Hepatocyte (in vitro differentiated cells): ENCODE measurements at regions not wholly inside any gene's neighbourhood (a gene's known extent, or its start where the extent isn't known, plus 50 kb on each side); places are given as distances from the start of the nearest gene placed in this dataset.

Experiments
- DNase-seq: peaks from one replicate; pipeline ENCODE4 v3.0.0-alpha.2; 2016; ENCODE audit warnings: low spot score
- H2AFZ ChIP-seq: fragments of 200-600 bp; sonication (generic); 2 replicates; pipeline ENCODE4 v1.6.0; 2016; ENCODE audit warnings: antibody characterized with exemption, mild to moderate bottlenecking
- H3K27ac ChIP-seq: fragments of 200-600 bp; sonication (generic); 2 replicates; pipeline ENCODE4 v1.5.1; 2016; ENCODE audit warnings: mild to moderate bottlenecking
- H3K27me3 ChIP-seq: fragments of 200-600 bp; sonication (generic); 2 replicates; pipeline ENCODE4 v1.6.1; 2016
- H3K36me3 ChIP-seq: fragments of 200-600 bp; sonication (generic); replicated peaks from 2 replicates; pipeline ENCODE4 v1.5.1; 2016; ENCODE audit warnings: low read depth; ENCODE audit not compliant: insufficient read depth
- H3K4me1 ChIP-seq: fragments of 200-600 bp; sonication (generic); 2 replicates; pipeline ENCODE4 v1.5.1; 2016; ENCODE audit warnings: mild to moderate bottlenecking, moderate library complexity; ENCODE audit not compliant: insufficient read depth
- H3K4me2 ChIP-seq: fragments of 200-600 bp; sonication (generic); 2 replicates; pipeline ENCODE4 v1.6.0; 2016
- H3K4me3 ChIP-seq: fragments of 200-600 bp; sonication (generic); 2 replicates; pipeline ENCODE4 v1.5.1; 2016; ENCODE audit warnings: mild to moderate bottlenecking
- H3K79me2 ChIP-seq: fragments of 200-600 bp; sonication (generic); 2 replicates; pipeline ENCODE4 v1.6.0; 2017; ENCODE audit warnings: mild to moderate bottlenecking
- H3K9me2 ChIP-seq: fragments of 200-600 bp; sonication (generic); replicated peaks from 2 replicates; pipeline ENCODE4 v1.6.0; 2017; ENCODE audit warnings: mild to moderate bottlenecking; ENCODE audit not compliant: insufficient read depth
- H3K9me3 ChIP-seq: fragments of 200-600 bp; sonication (generic); 2 replicates; pipeline ENCODE4 v1.5.1; 2016; ENCODE audit warnings: low read depth, mild to moderate bottlenecking
- H4K20me1 ChIP-seq: fragments of 200-600 bp; sonication (generic); 2 replicates; pipeline ENCODE4 v1.6.0; 2016; ENCODE audit warnings: mild to moderate bottlenecking; ENCODE audit not compliant: insufficient read depth, poor library complexity, severe bottlenecking
- EZH2 ChIP-seq: fragments of 200-600 bp; sonication (generic); IDR thresholded peaks from 2 replicates; pipeline ENCODE4 v1.6.1; 2016; ENCODE audit warnings: antibody characterized with exemption, mild to moderate bottlenecking, borderline replicate concordance
- EZH2phosphoT487 ChIP-seq: fragments of 200-600 bp; sonication (generic); IDR thresholded peaks from one replicate; pipeline ENCODE4 v1.6.1; 2018; ENCODE audit warnings: antibody characterized with exemption, mild to moderate bottlenecking, low read depth, moderate library complexity; ENCODE audit not compliant: unreplicated experiment, severe bottlenecking
- WGBS: methylation state at CpG from one replicate; pipeline ENCODE4 v1.1.6; 2016; ENCODE audit warnings: low lambda C conversion rate; ENCODE audit errors: missing lambda C conversion rate; 5-methylcytosine and 5-hydroxymethylcytosine counted together
- TF ChIP-seq, protein P1 (sequence below): fragments of 200-600 bp; sonication (generic); IDR thresholded peaks from 2 replicates; pipeline ENCODE4 v1.5.1; 2016; ENCODE audit warnings: antibody characterized with exemption, mild to moderate bottlenecking; ENCODE audit not compliant: poor library complexity

- no peaks in the 10 kb centered on the region for H3K9me3 ChIP-seq
- no peak overlapping the region for H3K4me2 ChIP-seq
- no peak overlapping the region for H3K27ac ChIP-seq
- H3K36me3 ChIP-seq = no peaks in the 10 kb centered on the region
- no peak overlapping the region for H3K4me3 ChIP-seq
- no peak overlapping the region for H2AFZ ChIP-seq
- no peaks in the 10 kb centered on the region for H4K20me1 ChIP-seq
- H3K79me2 ChIP-seq = no peaks in the 10 kb centered on the region
- DNase-seq = no peak
- 91% methylated on average over 2 of the region's 2 CpGs for WGBS
- TF ChIP-seq, protein P1, sequence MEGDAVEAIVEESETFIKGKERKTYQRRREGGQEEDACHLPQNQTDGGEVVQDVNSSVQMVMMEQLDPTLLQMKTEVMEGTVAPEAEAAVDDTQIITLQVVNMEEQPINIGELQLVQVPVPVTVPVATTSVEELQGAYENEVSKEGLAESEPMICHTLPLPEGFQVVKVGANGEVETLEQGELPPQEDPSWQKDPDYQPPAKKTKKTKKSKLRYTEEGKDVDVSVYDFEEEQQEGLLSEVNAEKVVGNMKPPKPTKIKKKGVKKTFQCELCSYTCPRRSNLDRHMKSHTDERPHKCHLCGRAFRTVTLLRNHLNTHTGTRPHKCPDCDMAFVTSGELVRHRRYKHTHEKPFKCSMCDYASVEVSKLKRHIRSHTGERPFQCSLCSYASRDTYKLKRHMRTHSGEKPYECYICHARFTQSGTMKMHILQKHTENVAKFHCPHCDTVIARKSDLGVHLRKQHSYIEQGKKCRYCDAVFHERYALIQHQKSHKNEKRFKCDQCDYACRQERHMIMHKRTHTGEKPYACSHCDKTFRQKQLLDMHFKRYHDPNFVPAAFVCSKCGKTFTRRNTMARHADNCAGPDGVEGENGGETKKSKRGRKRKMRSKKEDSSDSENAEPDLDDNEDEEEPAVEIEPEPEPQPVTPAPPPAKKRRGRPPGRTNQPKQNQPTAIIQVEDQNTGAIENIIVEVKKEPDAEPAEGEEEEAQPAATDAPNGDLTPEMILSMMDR = no peak
- TF ChIP-seq EZH2phosphoT487 (no peak), EZH2 (no peak)
- no peaks in the 10 kb centered on the region for H3K9me2 ChIP-seq
- no peaks in the 10 kb centered on the region for H3K27me3 ChIP-seq
- H3K4me1 ChIP-seq = peaks cover 15% of the 10 kb centered on the region
These were observed 408.2 kb upstream of the TLE4 start for GRCh38 chr9:79163544-79163943.

GRCh38 chr9:79164406-79164805 lies 407.4 kb upstream of the TLE4 start:
- no peak overlapping the region for H3K4me3 ChIP-seq
- H3K36me3 ChIP-seq = no peaks in the 10 kb centered on the region
- H3K27me3 ChIP-seq = no peaks in the 10 kb centered on the region
- DNase-seq = no peak
- no peaks in the 10 kb centered on the region for H3K9me2 ChIP-seq
- WGBS = 80% methylated on average over 4 of the region's 4 CpGs
- no peaks in the 10 kb centered on the region for H3K79me2 ChIP-seq
- H3K4me1 ChIP-seq = peaks cover 15% of the 10 kb centered on the region
- no peaks in the 10 kb centered on the region for H4K20me1 ChIP-seq
- TF ChIP-seq, protein P1 = no peak
- TF ChIP-seq EZH2 (no peak), EZH2phosphoT487 (no peak)
- no peaks in the 10 kb centered on the region for H3K9me3 ChIP-seq
- no peak overlapping the region for H3K4me2 ChIP-seq
- no peak overlapping the region for H3K27ac ChIP-seq
- no peak overlapping the region for H2AFZ ChIP-seq

GRCh38 chr9:79165020-79165780 lies 406.6 kb upstream of the TLE4 start:
- Histone ChIP-seq H3K27ac (no peak overlapping the region), H3K36me3 (no peaks in the 10 kb centered on the region), H4K20me1 (no peaks in the 10 kb centered on the region), H3K4me1 (peaks cover 15% of the 10 kb centered on the region), H3K4me2 (peak overlapping the region; percentile 11), H3K9me3 (no peaks in the 10 kb centered on the region), H2AFZ (no peak overlapping the region), H3K9me2 (no peaks in the 10 kb centered on the region), H3K4me3 (no peak overlapping the region), H3K27me3 (no peaks in the 10 kb centered on the region), H3K79me2 (no peaks in the 10 kb centered on the region)
- WGBS = 70% methylated on average over 5 of the region's 5 CpGs
- DNase-seq = no peak
- no peak for TF ChIP-seq EZH2phosphoT487
- no peak for TF ChIP-seq EZH2
- TF ChIP-seq, protein P1 = no peak
